HG03460 (cell line): ENCODE measurements at regions not wholly inside any gene's neighbourhood (a gene's known extent, or its start where the extent isn't known, plus 50 kb on each side); places are given as distances from the start of the nearest gene placed in this dataset.
A peak's percentile ranks its signal among the peaks of the same experiment; 100 is the strongest.

ENCODE experiments used
- ATAC-seq: cut with Tn5 transposase; IDR thresholded peaks from one replicate; pipeline ENCODE4 v1.9.1; 2021; ENCODE audit not compliant: unreplicated experiment

- peak; percentile 99 for ATAC-seq
These were observed 169.9 kb upstream of the MAF start for GRCh38 chr16:79770244-79771064.

- no peak for ATAC-seq
These were observed 169.3 kb upstream of the MAF start for GRCh38 chr16:79769928-79770243.

GRCh38 chr16:79769270-79769927 lies 168.9 kb upstream of the MAF start:
- no peak for ATAC-seq

GRCh38 chr16:79768276-79768970 lies 167.9 kb upstream of the MAF start:
- ATAC-seq, result no peak

- ATAC-seq, result no peak
These were observed 167.1 kb upstream of the MAF start for GRCh38 chr16:79767421-79768275.

- ATAC-seq, result no peak
These were observed 165.4 kb upstream of the MAF start for GRCh38 chr16:79765901-79766394.

GRCh38 chr16:79765431-79765830 lies 164.9 kb upstream of the MAF start:
- no peak for ATAC-seq

GRCh38 chr16:79764415-79765110 lies 164.0 kb upstream of the MAF start:
- no peak for ATAC-seq

- no peak for ATAC-seq
These were observed 161.7 kb upstream of the MAF start for GRCh38 chr16:79762217-79762616.

- ATAC-seq, result no peak
These were observed 158.2 kb upstream of the MAF start for GRCh38 chr16:79758615-79759346.

- no peak for ATAC-seq
These were observed 157.4 kb upstream of the MAF start for GRCh38 chr16:79757968-79758367.

- no peak for ATAC-seq
These were observed 156.6 kb upstream of the MAF start for GRCh38 chr16:79757163-79757562.

GRCh38 chr16:79756571-79756970 lies 156.0 kb upstream of the MAF start:
- no peak for ATAC-seq

- ATAC-seq, result no peak
These were observed 154.0 kb upstream of the MAF start for GRCh38 chr16:79754501-79754900.

- no peak for ATAC-seq
These were observed 153.5 kb upstream of the MAF start for GRCh38 chr16:79754081-79754480.

GRCh38 chr16:79753286-79753685 lies 152.7 kb upstream of the MAF start:
- ATAC-seq, result no peak

GRCh38 chr16:79752396-79752795 lies 151.9 kb upstream of the MAF start:
- no peak for ATAC-seq

- ATAC-seq, result no peak
These were observed 151.1 kb upstream of the MAF start for GRCh38 chr16:79751471-79752184.

GRCh38 chr16:79750311-79750710 lies 149.8 kb upstream of the MAF start:
- no peak for ATAC-seq
